ENCODE measurements at regions not wholly inside any gene's neighbourhood (a gene's known extent, or its start where the extent isn't known, plus 50 kb on each side); places are given as distances from the start of the nearest gene placed in this dataset.
"Not testable (repeated sequence)": the region's sequence is repeated elsewhere in the genome, so short reads cannot be mapped to it uniquely, and the experiment has no call there.

DNA sequence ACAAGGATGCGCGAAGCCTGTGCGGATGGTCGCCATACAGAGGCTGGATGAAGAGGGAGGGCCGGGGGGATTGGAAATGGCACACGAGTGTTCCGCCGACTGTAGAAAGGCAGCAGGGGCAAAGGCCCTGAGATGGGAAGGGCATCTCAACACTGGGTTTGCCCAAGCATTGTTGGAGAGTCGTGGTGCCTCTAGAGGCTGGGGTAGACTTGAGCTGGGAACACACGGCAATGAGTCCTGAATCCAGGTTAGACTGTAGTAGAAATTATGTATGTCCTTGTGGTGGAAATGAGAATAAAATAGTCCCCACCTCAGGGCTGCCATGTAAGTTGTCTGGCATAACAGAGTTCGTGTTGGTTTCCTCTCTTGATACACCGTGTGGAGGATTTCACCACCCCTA is 83.8 kb upstream of the CCND2 start:
- peaks cover 19% of the 10 kb centered on the region for H3K4me1 ChIP-seq (ENCODE audit: insufficient read depth)
- no peaks in the 10 kb centered on the region; the same call in 2 of the 3 replicates for H3K9me3 Mint-ChIP-seq
- H3K4me1 Mint-ChIP-seq: peaks cover 34% of the 10 kb centered on the region
- no peaks in the 10 kb centered on the region for H3K27me3 ChIP-seq (ENCODE audit: insufficient read depth)
- no peak for ATAC-seq
- no peaks in the 10 kb centered on the region for H3F3A ChIP-seq (replicated peaks; ENCODE audit: low read depth)
- H3K27me3 Mint-ChIP-seq (ENCODE audit: insufficient read depth, low read depth, poor library complexity): peaks cover 2% of the 10 kb centered on the region
- no peaks in the 10 kb centered on the region for H3K79me2 ChIP-seq (replicated peaks; ENCODE audit: insufficient read depth)
- no peaks in the 10 kb centered on the region for H3K36me3 Mint-ChIP-seq (ENCODE audit: low read depth)
- no peaks in the 10 kb centered on the region for H4K20me1 ChIP-seq (replicated peaks; ENCODE audit: insufficient read depth)
- no peak overlapping the region for H3K4me3 ChIP-seq
- no peaks in the 10 kb centered on the region for H3K36me3 ChIP-seq (ENCODE audit: insufficient read depth)
- no peak overlapping the region for H3K27ac Mint-ChIP-seq
- TF ChIP-seq, protein P1, sequence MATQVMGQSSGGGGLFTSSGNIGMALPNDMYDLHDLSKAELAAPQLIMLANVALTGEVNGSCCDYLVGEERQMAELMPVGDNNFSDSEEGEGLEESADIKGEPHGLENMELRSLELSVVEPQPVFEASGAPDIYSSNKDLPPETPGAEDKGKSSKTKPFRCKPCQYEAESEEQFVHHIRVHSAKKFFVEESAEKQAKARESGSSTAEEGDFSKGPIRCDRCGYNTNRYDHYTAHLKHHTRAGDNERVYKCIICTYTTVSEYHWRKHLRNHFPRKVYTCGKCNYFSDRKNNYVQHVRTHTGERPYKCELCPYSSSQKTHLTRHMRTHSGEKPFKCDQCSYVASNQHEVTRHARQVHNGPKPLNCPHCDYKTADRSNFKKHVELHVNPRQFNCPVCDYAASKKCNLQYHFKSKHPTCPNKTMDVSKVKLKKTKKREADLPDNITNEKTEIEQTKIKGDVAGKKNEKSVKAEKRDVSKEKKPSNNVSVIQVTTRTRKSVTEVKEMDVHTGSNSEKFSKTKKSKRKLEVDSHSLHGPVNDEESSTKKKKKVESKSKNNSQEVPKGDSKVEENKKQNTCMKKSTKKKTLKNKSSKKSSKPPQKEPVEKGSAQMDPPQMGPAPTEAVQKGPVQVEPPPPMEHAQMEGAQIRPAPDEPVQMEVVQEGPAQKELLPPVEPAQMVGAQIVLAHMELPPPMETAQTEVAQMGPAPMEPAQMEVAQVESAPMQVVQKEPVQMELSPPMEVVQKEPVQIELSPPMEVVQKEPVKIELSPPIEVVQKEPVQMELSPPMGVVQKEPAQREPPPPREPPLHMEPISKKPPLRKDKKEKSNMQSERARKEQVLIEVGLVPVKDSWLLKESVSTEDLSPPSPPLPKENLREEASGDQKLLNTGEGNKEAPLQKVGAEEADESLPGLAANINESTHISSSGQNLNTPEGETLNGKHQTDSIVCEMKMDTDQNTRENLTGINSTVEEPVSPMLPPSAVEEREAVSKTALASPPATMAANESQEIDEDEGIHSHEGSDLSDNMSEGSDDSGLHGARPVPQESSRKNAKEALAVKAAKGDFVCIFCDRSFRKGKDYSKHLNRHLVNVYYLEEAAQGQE (IDR thresholded peaks at IDR 0.05; ENCODE audit: unreplicated experiment): no peak
- TF ChIP-seq, protein P2, sequence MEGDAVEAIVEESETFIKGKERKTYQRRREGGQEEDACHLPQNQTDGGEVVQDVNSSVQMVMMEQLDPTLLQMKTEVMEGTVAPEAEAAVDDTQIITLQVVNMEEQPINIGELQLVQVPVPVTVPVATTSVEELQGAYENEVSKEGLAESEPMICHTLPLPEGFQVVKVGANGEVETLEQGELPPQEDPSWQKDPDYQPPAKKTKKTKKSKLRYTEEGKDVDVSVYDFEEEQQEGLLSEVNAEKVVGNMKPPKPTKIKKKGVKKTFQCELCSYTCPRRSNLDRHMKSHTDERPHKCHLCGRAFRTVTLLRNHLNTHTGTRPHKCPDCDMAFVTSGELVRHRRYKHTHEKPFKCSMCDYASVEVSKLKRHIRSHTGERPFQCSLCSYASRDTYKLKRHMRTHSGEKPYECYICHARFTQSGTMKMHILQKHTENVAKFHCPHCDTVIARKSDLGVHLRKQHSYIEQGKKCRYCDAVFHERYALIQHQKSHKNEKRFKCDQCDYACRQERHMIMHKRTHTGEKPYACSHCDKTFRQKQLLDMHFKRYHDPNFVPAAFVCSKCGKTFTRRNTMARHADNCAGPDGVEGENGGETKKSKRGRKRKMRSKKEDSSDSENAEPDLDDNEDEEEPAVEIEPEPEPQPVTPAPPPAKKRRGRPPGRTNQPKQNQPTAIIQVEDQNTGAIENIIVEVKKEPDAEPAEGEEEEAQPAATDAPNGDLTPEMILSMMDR (conservative IDR thresholded peaks at IDR 0.05; ENCODE audit: low read depth in 2 of 2): 0 out of 4 replicates have a peak, but pooled peaks of 1 of the 2 experiments have one; percentile 3
- no peak overlapping the region for H3K4me2 ChIP-seq
- DNase-seq (ENCODE audit: low spot score): no peak
- no peaks in the 10 kb centered on the region; the same call in 1 of the 2 replicates for H3K9me2 ChIP-seq (ENCODE audit: insufficient read depth)
- H2AFZ ChIP-seq: peak overlapping the region; percentile 53; the same call in 1 of the 2 replicates
- no peak overlapping the region for H3K4me3 Mint-ChIP-seq
- no peak overlapping the region for H3K27ac ChIP-seq (ENCODE audit: low read depth)

DNA sequence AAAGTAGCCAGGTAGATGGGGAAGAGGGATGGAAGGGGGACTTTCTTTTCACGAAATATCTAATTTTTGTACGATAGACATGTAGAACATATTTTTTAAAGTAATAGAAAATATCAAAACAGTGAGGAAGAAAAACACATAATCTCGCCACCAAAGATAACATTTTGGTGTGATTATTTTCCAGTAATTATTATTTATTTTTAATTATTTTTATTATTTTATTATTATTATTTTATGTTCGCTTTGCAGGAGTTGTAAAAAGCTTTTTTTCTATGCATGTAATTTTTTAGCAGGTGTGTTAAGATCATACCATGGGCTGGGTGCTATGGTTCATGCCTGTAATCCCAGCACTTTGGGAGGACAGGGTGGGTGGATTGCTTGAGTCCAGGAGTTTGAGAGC is 85.6 kb upstream of the CCND2 start:
- no peak for ATAC-seq
- Histone ChIP-seq H3K9me2 (ENCODE audit: insufficient read depth) (no peaks in the 10 kb centered on the region), H3K4me2 (no peak overlapping the region), H3K4me3 (no peak overlapping the region), H2AFZ (no peak overlapping the region), H3K27ac (ENCODE audit: low read depth) (no peak overlapping the region), H3K4me1 (ENCODE audit: insufficient read depth) (peaks cover 12% of the 10 kb centered on the region), H3F3A (replicated peaks; ENCODE audit: low read depth) (no peaks in the 10 kb centered on the region), H3K27me3 (ENCODE audit: insufficient read depth) (no peaks in the 10 kb centered on the region), H3K79me2 (replicated peaks; ENCODE audit: insufficient read depth) (no peaks in the 10 kb centered on the region), H3K36me3 (ENCODE audit: insufficient read depth) (no peaks in the 10 kb centered on the region), H4K20me1 (replicated peaks; ENCODE audit: insufficient read depth) (no peaks in the 10 kb centered on the region)
- Mint-ChIP-seq H3K4me3 (no peak overlapping the region), H3K27ac (no peak overlapping the region), H3K4me1 (peaks cover 24% of the 10 kb centered on the region), H3K27me3 (ENCODE audit: insufficient read depth, low read depth, poor library complexity) (peaks cover 1% of the 10 kb centered on the region), H3K9me3 (no peaks in the 10 kb centered on the region; the same call in 2 of the 3 replicates), H3K36me3 (ENCODE audit: low read depth) (no peaks in the 10 kb centered on the region)
- DNase-seq (ENCODE audit: low spot score): no peak
- TF ChIP-seq, protein P2 (conservative IDR thresholded peaks at IDR 0.05; ENCODE audit: low read depth in 2 of 2): no peak
- TF ChIP-seq, protein P1 (IDR thresholded peaks at IDR 0.05; ENCODE audit: unreplicated experiment): no peak

DNA sequence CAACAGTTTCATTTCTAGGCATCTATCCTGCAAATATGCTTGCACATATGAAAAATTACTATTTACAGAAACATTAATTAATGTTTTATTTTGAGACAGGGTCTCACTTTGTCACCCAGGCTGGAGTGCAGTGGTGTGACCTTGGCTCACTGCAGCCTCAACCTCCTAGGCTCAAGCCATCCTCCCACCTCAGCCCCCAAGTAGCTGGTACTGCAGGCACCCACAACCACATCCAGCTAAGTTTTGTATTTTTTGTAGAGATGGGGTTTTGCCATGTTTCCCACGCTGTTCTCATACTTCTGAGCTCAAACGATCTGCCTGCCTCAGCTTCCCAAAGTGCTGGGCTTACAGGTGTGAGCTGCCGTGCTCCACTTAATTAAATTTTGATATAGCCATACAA is 86.2 kb upstream of the CCND2 start:
- H4K20me1 ChIP-seq (replicated peaks; ENCODE audit: insufficient read depth); H3K27me3 Mint-ChIP-seq (ENCODE audit: insufficient read depth, low read depth, poor library complexity); H2AFZ ChIP-seq; DNase-seq (ENCODE audit: low spot score); H3K4me3 ChIP-seq; H3K9me2 ChIP-seq (ENCODE audit: insufficient read depth); H3K79me2 ChIP-seq (replicated peaks; ENCODE audit: insufficient read depth); H3F3A ChIP-seq (replicated peaks; ENCODE audit: low read depth); H3K27ac ChIP-seq (ENCODE audit: low read depth); H3K9me3 Mint-ChIP-seq; H3K27me3 ChIP-seq (ENCODE audit: insufficient read depth); H3K4me3 Mint-ChIP-seq; H3K4me2 ChIP-seq; H3K36me3 ChIP-seq (ENCODE audit: insufficient read depth); H3K36me3 Mint-ChIP-seq (ENCODE audit: low read depth); ATAC-seq; H3K27ac Mint-ChIP-seq: not testable (repeated sequence)
- peaks cover 12% of the 10 kb centered on the region for H3K4me1 ChIP-seq (ENCODE audit: insufficient read depth)
- H3K4me1 Mint-ChIP-seq: peaks cover 22% of the 10 kb centered on the region

Data from GM23338 (cell line).